SJCRH30 (cell line): ENCODE measurements at regions not wholly inside any gene's neighbourhood (a gene's known extent, or its start where the extent isn't known, plus 50 kb on each side); places are given as distances from the start of the nearest gene placed in this dataset.

ENCODE experiments used
- DNase-seq, 2 experiments: peaks; one replicate each; pipeline ENCODE4 v3.0.0-alpha.2; 2015 to 2020
- H3K27ac ChIP-seq: fragments of 250-450 bp; sonication (Bioruptor Pico); 2 replicates; pipeline ENCODE4 v1.5.1; 2020; ENCODE audit warnings: mild to moderate bottlenecking, moderate library complexity
- H3K27me3 ChIP-seq: fragments of 250-450 bp; sonication (Bioruptor Pico); 2 replicates; pipeline ENCODE4 v1.5.1; 2020; ENCODE audit warnings: mild to moderate bottlenecking, moderate library complexity
- H3K36me3 ChIP-seq: fragments of 250-450 bp; sonication (Bioruptor Pico); 2 replicates; pipeline ENCODE4 v1.5.1; 2020; ENCODE audit warnings: mild to moderate bottlenecking, moderate library complexity
- H3K4me1 ChIP-seq: fragments of 250-450 bp; sonication (Bioruptor Pico); 2 replicates; pipeline ENCODE4 v1.5.1; 2020; ENCODE audit warnings: mild to moderate bottlenecking, moderate library complexity
- H3K4me3 ChIP-seq: fragments of 250-450 bp; sonication (Bioruptor Pico); 2 replicates; pipeline ENCODE4 v1.5.1; 2020; ENCODE audit warnings: mild to moderate bottlenecking, moderate library complexity
- H3K9me3 ChIP-seq: fragments of 250-450 bp; sonication (Bioruptor Pico); replicated peaks from 2 replicates; pipeline ENCODE4 v1.5.1; 2020; ENCODE audit warnings: mild to moderate bottlenecking, moderate library complexity

DNA sequence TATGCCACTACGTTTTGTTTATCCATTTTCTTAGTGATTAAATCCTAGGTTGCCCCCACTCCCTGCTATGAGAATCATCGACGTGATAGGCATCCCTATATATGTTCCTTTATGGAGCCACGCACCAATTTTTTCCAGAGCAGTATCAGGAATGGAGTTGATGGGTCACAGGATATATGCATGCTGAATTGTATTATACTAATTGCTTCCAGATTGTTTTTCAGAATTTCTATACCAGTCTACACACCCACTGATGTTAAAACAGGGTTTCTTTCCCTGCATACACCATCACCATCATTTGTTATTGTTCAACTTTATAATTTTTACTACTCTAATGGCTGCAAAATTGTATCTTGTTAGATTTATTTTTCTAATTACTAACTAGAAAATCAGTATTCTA, 100.1 kb upstream of the MRPS22 start:
- DNase-seq, result no peak
- no peak overlapping the region for H3K27ac ChIP-seq
- H3K27me3 ChIP-seq, result peaks cover 9% of the 10 kb centered on the region
- H3K36me3 ChIP-seq, result no peaks in the 10 kb centered on the region
- no peaks in the 10 kb centered on the region for H3K9me3 ChIP-seq
- H3K4me1 ChIP-seq, result no peaks in the 10 kb centered on the region
- no peak overlapping the region for H3K4me3 ChIP-seq

- H3K36me3 ChIP-seq, result no peaks in the 10 kb centered on the region
- H3K27me3 ChIP-seq, result peaks cover 6% of the 10 kb centered on the region; the same call in 1 of the 2 replicates
- no peak overlapping the region for H3K27ac ChIP-seq
- H3K4me3 ChIP-seq, result no peak overlapping the region
- no peaks in the 10 kb centered on the region for H3K9me3 ChIP-seq
- no peaks in the 10 kb centered on the region for H3K4me1 ChIP-seq
- DNase-seq, result no peak
Observed at GRCh38 chr3:139248593-139249255, 95.1 kb upstream of the MRPS22 start.

DNA sequence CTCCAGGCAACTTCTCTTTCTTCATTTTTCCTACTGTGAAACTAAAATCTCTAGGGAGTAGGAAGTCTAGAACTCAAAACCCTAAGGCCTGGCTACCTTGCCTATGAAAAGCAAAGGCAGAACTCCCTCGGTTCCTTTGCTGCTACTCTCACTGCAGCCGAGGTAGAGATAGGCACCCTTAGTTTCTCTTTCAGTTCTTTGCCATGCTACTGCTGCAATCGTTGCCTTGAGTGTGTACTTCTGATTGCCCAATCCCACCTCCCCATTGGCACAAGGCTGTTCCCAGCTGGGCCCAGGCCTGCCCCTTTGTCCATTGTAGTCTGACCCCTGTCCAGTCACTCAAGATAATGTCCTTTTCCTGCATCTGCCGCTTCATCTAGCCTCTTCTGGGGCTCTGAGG, 92.3 kb upstream of the MRPS22 start:
- Histone ChIP-seq H3K27me3 (no peaks in the 10 kb centered on the region), H3K4me1 (no peaks in the 10 kb centered on the region), H3K27ac (no peak overlapping the region), H3K4me3 (no peak overlapping the region), H3K36me3 (no peaks in the 10 kb centered on the region), H3K9me3 (no peaks in the 10 kb centered on the region)
- DNase-seq, result no peak

DNA sequence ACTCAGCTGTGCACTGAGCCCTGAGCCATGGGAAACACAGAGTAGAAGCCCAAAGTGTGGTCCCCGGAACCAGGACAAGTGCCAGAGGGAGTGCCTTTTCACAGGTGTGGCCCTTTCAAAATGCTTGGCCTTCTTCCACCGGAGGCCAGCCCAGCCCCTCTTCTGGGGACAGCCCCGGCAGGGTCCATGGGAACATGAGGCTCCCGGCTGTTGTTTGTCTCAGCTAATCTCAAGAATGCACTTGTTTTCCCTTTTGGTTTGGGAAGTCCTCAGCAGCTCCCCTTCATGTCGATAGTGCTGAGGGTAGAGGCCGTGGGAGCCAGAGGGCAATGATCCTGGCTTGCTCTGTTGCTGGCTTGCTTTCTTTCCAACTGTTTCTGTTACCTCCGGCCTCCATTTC, 91.1 kb upstream of the MRPS22 start:
- Histone ChIP-seq H3K4me3 (no peak overlapping the region), H3K36me3 (no peaks in the 10 kb centered on the region)

DNA sequence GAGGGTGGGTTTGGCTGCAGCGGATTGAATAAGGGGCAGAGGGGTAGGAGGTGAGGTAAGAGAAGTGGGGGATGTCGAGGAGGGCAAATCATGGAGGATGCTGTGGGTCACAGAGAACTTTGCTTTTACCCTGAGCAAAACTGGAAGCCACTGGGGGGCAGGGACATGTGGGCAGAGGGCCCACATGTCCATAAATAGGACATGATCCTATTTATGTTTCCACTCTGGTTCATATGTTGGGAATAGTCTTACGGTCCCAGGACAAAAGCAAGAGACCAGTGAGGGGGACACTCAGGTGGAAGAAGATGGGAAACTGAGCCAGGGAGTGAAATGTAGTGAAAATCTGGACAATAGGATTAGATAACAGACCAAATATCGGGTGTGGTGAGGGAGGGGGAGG, 85.5 kb upstream of the MRPS22 start:
- no peaks in the 10 kb centered on the region for H3K4me1 ChIP-seq
- no peak for DNase-seq
- H3K9me3 ChIP-seq, result no peaks in the 10 kb centered on the region
- no peaks in the 10 kb centered on the region for H3K36me3 ChIP-seq
- H3K27ac ChIP-seq, result no peak overlapping the region
- no peaks in the 10 kb centered on the region for H3K27me3 ChIP-seq
- H3K4me3 ChIP-seq, result no peak overlapping the region

More for the DNA sequence above, 91.1 kb upstream of the MRPS22 start:
- Histone ChIP-seq H3K27ac (no peak overlapping the region), H3K4me1 (no peaks in the 10 kb centered on the region), H3K9me3 (no peaks in the 10 kb centered on the region), H3K27me3 (no peaks in the 10 kb centered on the region)
- DNase-seq, result no peak

DNA sequence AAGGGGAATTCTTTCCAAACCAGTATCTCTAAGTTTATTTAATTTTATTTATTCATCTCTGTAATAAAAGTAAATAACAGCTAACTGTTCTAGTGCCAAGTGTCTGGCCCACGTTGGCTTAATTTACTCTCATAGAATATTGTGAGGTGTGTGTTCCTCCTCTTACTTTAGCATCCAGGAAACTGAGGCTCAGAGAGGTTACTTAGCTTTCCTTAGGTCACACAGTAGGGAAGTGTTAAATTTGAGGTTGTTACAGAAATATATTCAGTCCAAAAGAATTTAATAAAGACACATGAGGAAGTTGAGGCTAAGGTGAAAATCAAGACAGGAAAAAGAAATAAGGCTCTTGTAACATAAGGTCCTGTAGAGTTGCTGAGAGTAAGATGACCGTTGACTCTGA, 84.4 kb upstream of the MRPS22 start:
- no peak for DNase-seq
- Histone ChIP-seq H3K36me3 (no peaks in the 10 kb centered on the region), H3K4me3 (no peak overlapping the region), H3K27me3 (no peaks in the 10 kb centered on the region), H3K27ac (no peak overlapping the region), H3K9me3 (no peaks in the 10 kb centered on the region), H3K4me1 (no peaks in the 10 kb centered on the region)

DNA sequence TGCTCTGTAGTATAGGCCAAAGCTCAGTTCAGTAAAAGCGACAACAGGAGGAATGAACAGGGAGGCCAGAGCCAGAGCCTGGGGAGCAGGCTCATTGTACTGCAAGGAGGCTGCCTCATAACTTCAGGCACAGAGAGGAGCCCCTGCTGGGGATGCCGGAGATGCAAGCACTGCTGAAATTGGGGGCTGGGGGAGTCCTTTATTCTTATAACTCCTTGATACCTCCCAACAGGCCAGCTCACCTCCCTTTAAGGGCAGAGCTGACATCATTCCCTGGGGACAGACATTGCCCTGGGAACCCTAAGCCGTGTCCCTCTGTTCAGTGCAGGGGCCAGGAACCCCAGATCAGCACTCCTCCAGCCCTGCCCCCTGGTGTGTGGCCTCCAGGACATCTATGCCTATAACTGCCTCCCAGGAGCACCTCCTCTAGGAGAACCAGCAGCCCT, 83.8 kb upstream of the MRPS22 start:
- H3K27ac ChIP-seq, result no peak overlapping the region
- H3K27me3 ChIP-seq, result no peaks in the 10 kb centered on the region
- H3K36me3 ChIP-seq, result no peaks in the 10 kb centered on the region
- no peaks in the 10 kb centered on the region for H3K4me1 ChIP-seq
- no peak for DNase-seq
- no peak overlapping the region for H3K4me3 ChIP-seq
- H3K9me3 ChIP-seq, result no peaks in the 10 kb centered on the region

DNA sequence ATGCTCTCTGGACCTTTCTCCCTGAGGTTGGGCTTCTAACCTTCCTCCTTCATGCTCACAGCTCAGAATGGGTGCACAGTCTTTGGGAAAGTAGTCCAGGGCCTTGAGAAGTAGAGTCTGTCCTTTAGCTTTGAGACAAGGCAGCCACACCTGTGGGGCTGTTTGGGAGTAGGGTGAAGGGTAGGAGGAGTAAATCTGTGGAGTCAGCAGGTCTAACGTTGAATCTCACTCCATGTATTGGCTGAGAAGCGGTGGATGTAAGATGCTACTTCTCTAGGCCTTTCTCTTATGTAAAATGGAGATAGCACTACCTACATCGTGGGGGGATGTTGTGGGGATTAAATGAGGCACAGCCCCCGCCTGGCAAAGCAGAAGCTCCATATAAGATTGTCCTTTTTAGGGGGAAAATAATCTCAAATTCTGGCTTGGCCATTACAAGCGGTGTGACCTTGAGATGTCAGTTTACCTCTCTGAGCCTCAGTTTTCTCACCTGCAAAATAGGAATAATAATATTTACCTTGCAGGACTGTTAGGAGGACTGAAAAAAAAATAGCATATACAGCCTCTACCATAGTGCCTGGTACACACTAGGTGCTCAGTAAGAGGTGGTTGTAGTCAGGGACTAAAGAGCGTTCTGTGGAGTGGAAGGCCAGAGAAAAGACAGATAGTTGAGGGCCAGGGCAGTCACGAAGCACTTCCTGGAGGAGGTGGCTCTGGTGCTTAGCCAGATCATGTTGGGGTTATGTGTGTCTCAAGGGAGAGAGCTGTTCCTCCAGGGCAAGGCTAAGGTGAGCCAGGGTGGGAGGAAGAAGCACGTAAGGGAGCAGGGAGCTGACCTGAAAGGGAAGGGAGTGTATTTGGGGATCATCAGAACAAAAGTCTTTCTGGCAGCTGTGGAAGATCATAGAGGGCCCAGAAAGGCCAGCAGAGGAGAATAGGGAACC, 82.8 kb upstream of the MRPS22 start:
- Histone ChIP-seq H3K27ac (no peak overlapping the region), H3K9me3 (no peaks in the 10 kb centered on the region), H3K4me1 (no peaks in the 10 kb centered on the region), H3K36me3 (no peaks in the 10 kb centered on the region), H3K27me3 (no peaks in the 10 kb centered on the region), H3K4me3 (no peak overlapping the region)
- no peak for DNase-seq

DNA sequence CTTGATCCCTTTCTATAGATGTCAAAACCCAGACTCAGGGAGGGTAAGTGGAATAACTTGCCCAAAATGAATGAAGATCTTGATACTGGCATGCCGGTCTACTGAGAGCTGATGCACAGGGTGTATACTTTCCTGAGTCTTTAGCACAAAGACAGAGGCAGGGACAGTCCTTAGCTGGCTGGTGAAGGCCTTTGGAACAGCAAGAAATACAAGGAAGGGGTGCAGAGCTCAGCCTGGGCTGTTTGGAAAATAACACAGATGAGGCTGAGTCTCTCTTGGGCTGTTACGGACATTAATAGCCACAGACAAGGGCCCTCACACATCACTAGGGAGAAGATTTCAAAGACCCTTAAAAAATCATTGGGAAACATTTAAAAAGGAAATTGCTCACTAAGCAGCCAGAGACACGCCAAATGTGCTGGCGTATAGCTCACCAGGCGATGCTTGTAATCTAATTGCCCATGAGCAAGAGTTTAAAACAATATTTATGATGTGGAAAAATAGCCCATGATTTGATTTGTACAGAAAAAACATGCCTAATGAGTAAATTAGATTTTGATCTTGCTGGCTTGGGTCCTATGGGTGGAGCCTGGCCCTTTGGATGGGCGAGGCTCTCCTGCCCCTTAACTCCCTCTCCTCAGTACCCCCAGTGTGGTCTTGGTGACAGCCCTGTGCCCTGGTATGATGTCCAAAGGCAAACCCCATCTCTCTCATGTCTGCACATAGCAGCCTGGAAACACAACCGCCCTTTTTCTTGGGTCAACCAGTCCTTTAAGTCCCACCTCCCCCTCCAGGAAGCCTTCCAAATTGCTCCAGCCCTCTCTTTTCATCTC, 81.8 kb upstream of the MRPS22 start:
- H3K9me3 ChIP-seq, result no peaks in the 10 kb centered on the region
- DNase-seq, result no peak
- no peaks in the 10 kb centered on the region for H3K27me3 ChIP-seq
- H3K27ac ChIP-seq, result no peak overlapping the region
- no peak overlapping the region for H3K4me3 ChIP-seq
- H3K36me3 ChIP-seq, result no peaks in the 10 kb centered on the region
- no peaks in the 10 kb centered on the region for H3K4me1 ChIP-seq

GRCh38 chr3:139263798-139264197, 80.0 kb upstream of the MRPS22 start:
- Histone ChIP-seq H3K27me3 (0 out of 2 replicates have a peak, but pooled peaks cover 2% of the 10 kb centered on the region), H3K36me3 (no peaks in the 10 kb centered on the region), H3K27ac (no peak overlapping the region), H3K9me3 (no peaks in the 10 kb centered on the region), H3K4me1 (no peaks in the 10 kb centered on the region), H3K4me3 (no peak overlapping the region)
- DNase-seq, result no peak

DNA sequence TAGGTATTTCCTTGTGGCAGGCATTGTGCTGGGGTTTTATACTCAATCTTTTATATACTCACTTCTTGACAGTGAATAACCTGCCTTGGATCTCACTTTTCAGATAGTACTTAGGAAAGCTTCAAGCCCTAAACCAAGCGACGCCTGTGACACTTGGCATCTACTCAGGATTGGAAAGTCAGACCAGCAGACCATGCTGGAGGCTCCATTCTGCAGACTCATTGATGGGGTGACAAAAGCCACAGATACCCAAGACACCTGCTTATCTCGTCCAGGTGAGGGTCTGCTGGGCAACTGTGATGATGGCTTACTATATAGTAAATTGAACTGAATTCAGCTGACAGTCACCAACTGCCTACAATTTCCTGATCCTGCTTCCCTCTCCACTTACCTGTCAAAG, 79.4 kb upstream of the MRPS22 start:
- 0 out of 2 replicates have a peak, but pooled peaks cover 2% of the 10 kb centered on the region for H3K27me3 ChIP-seq
- no peak overlapping the region for H3K4me3 ChIP-seq
- H3K27ac ChIP-seq, result no peak overlapping the region
- H3K9me3 ChIP-seq, result no peaks in the 10 kb centered on the region
- DNase-seq, result no peak
- no peaks in the 10 kb centered on the region for H3K36me3 ChIP-seq
- H3K4me1 ChIP-seq, result no peaks in the 10 kb centered on the region

DNA sequence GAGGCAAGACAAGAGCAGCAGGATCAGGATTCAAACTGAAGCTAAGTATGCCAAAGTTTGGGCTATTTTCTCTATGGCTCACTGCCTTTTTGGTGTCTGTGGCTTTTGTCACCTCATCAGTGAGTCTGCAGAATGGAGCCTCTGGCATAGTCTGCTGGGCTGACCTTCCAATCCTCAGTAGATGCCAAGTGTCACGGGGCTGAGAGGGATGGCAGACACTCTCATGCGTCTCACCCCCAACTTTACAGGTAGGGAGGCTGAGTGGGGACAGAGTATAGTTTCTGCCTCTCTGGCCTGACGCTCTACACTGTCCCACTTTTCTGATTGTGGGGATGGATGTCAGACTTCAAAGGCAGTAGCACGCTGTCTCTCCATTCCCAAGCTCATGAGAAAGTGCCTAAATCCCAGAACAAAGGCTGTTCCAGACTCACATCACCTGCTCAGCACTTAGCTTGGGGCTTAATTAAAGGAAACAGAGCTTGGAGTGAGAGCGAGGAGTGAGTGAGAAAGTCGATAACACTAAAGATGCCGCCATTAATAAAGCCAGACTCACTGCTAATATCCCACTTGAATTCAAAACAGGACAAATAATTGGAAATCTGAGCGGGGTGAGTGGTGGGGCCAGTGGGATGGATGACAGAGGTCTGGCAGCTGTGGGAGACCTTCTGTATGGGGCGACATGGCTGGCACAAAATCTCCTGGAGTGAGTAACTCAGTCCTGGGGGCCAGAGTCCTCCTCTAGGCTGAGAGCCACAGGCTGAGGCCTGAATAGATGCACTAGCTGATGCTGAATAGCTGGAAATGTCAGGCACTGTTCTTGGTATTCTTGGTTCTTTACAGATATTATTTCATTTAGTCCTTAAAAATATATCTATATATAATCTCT, 78.4 kb upstream of the MRPS22 start:
- Histone ChIP-seq H3K36me3 (no peaks in the 10 kb centered on the region), H3K4me3 (no peak overlapping the region), H3K27ac (no peak overlapping the region), H3K4me1 (no peaks in the 10 kb centered on the region), H3K9me3 (no peaks in the 10 kb centered on the region), H3K27me3 (0 out of 2 replicates have a peak, but pooled peaks cover 2% of the 10 kb centered on the region)
- no peak for DNase-seq

DNA sequence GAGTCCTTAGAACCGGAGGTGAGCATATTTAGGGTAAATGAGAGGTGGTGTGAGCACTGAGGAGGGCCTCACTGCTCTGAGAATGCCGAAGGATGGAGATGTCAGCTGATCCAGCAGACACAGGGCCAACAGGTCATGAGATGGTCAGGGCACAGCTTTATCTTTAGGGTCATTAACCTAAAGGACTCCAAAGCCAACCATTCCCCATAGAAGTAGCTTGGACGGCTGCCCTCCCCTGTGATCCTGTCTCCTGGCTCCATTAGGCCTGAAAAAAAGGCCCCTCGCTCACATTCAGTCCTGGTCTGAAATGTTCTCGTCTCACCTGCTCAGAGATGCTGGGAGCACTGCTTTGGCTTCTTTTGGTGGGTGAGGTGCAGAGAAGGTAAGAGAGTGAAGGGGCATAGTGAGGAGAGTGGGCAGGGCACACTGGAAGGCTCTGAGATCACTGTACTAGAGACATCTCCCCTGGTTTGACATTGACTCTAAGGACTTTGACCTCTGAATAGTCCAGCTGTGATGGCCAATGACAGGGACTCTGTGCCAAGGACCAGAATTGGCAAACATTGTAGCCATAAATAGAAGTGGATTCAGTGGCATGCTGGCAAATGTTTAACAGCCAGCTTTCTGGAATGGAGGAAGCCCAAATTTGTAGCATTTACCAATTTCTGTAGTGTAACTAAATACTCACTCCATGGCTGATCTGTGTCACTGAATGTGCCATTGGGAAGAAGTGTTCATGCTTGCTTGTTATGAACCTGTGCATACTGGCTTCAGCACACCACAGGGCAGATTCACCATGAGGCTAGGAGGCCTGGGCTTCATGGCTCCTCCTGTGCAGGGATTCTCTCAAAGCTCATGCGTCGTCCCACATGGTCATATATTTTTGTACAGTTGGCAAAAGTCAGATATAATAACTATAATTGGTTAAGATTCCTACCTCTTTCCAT, 76.2 kb upstream of the MRPS22 start:
- H3K9me3 ChIP-seq, result no peaks in the 10 kb centered on the region
- no peak for DNase-seq
- no peak overlapping the region for H3K27ac ChIP-seq
- no peak overlapping the region for H3K4me3 ChIP-seq
- 0 out of 2 replicates have a peak, but pooled peaks cover 2% of the 10 kb centered on the region for H3K27me3 ChIP-seq
- no peaks in the 10 kb centered on the region for H3K4me1 ChIP-seq
- H3K36me3 ChIP-seq, result no peaks in the 10 kb centered on the region
